Astrocyte (in vitro differentiated cells and primary cell): ENCODE measurements at regions not wholly inside any gene's neighbourhood (a gene's known extent, or its start where the extent isn't known, plus 50 kb on each side); places are given as distances from the start of the nearest gene placed in this dataset.

Source experiments
- CTCF ChIP-seq: IDR thresholded peaks from 2 replicates; pipeline ENCODE4 v1.5.1; 2011; ENCODE audit warnings: low read depth, mild to moderate bottlenecking, inconsistent platforms, low read length, moderate library complexity; ENCODE audit not compliant: insufficient read depth
- EZH2 ChIP-seq: IDR thresholded peaks from 2 replicates; pipeline ENCODE4 v1.6.1; 2012; ENCODE audit warnings: mild to moderate bottlenecking, low read length, inconsistent platforms; ENCODE audit not compliant: insufficient read depth

- no peak for TF ChIP-seq CTCF
- no peak for TF ChIP-seq EZH2
Observed at GRCh38 chr7:22945584-22945983, 68.3 kb downstream of the HYCC1 start.
